NCI-H1105 treated with DMSO at 0.1 percent for 48 hours (cell line): ENCODE measurements at regions not wholly inside any gene's neighbourhood (a gene's known extent, or its start where the extent isn't known, plus 50 kb on each side); places are given as distances from the start of the nearest gene placed in this dataset.

Source experiments
- DNase-seq: peaks from one replicate; lab custom pipeline; 2025; lab: John Stamatoyannopoulos, UW

GRCh38 chr16:86300746-86301481 lies 209.4 kb upstream of the FOXF1 start:
- DNase-seq = no peak

DNA sequence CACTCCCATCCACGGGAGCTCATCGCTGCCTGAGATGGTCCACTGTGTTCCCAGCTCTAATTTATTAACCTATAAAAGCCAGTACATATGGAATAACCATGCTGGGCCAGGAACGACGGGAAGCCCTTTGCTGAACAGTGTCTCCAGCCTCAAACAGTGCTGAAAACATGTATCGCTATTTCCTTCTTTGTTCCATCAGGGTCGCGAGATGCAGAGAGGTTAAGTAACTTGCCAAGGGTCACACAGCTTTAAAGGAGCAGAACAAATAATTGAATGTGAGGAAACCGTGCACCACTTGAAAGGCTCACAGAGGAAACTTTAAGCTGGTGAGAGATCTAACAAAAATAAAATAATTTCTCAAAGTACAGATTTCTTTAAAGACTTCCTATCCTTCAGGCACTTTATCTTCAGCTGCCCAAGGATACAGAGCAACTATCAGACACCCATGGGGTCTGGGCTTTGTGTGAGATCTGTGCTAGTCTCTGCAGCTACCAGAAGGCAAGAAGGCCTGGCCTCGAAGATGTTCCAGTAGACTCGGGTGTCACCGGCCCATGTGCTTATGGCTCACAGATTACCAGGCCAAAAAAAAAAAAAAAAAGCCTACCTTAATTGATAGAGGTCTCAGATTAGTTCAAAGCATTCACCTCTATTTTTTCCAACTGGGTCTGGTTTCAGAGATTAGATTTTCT lies 207.8 kb upstream of the FOXF1 start:
- no peak for DNase-seq

DNA sequence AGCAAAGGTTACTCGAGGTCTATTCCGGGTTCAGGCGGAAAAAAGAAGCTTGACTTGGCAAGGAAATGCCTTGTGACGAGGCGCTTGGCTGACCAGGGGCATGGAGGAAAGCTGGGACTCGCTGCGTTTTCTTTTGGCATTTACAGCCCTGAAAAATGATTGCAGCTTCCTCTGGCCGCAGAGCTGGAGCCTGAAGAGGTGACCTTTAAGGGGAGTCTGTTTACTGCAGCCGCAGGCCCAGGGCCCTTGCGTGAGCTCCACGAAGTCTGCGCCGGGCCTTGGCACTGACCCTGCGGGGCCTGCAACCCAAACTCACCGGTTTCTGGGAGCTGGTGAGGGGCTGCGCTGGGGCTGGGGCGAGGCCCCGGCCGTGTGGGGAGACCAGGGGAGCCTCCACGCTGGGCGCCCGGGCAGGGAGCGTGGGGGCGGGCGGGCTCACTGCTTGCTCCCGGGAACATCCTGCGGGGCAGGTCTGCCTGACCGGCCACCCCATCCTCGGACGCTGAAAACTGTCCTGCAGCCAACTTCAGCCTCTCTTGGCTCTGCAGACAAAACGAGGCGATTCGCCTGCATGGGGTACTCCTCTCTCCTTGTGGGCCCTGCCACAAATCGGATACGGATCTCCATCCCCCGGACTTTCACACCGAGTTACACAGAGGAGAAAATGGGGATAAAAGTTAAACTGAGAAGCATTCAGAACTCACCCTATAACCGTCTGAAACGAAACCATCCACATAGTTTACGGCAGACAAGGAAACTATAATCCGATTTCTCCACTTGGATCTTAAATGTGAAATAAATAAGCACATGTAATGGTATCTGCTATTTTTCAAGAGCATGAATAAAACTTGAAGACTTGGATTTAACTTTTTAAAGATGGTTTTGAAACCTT lies 206.3 kb upstream of the FOXF1 start:
- no peak for DNase-seq

- no peak for DNase-seq
Measured at GRCh38 chr16:86304868-86305267, 205.5 kb upstream of the FOXF1 start.

- DNase-seq = no peak
Measured at GRCh38 chr16:86305440-86305839, 204.9 kb upstream of the FOXF1 start.

DNA sequence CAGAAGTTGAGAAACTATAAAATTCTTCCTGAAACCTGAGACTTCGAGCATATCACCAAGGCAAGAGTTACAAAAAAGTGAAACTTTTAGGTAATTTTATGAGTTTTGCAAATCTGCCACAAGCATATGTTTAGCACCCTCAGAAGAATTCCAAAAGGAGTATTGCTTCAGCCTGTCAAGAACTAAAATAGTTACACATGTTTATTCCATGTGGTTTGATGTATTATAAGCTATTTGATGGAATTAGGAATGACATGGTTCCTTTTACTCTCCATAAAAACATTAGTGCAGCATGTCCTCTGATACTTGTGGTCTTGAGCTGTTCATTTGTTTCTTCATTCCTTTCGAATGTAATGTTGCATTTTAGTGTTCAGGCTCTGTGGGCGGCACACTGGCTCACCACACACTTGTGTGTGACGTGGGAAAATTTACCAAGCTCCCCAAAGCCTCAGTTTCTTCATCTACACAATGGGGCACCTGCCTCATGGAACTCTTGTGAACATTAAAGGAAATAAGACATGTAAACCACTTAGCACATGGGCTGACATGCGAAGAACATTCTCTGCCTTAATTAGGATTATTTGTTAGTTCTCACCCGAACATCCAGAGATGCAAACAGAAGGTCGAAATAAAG lies 204.2 kb upstream of the FOXF1 start:
- DNase-seq = no peak

DNA sequence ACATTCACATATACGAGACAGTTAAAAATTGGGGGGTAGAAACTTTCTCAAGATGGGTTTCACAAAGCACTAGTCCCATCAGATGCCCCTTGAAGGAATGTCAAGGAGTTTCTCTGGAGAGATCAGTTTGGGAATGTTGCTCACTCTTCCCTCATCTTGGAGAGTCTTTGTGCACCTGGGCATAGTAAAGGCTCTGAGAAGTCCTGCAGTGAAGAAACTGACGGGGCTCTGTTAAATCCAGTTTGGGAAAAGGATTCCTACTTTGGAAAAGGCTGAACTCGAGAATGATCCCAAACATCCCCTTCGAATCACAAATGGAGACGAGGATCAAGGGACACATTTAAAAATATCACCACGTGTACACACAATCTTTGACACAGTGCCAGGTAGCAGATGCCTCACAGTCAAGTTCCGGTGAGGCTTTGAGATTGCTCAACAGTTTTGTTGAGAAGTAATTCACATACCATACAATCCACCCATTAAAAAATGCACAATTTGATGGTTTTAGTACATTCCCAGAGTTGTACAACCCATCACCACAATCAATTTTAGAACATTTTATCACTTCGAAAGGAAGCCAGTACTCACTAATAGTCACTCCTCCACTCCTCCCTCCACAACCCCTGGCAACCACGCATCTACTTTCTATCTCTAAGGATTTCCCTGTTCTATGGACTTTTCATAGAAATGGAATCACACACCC lies 203.4 kb upstream of the FOXF1 start:
- no peak for DNase-seq

DNA sequence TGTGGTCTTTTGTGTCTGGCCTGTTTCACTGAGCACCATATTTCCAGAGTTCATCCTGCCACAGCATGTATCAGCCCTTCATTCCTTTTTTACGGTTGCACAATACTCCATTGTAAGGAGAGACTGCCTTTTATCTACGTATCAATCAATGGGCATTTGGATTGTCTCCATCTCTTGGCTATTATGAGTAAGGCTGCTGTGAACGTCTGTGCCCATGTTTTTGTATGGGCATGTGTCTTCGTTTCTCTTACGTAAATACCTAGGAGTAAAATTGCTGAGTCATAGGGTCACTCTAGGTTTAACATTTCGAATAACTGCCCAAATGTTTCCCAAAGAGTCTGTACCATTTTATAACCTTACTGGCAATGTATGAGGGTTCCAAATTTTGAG lies 202.8 kb upstream of the FOXF1 start:
- DNase-seq = no peak

DNA sequence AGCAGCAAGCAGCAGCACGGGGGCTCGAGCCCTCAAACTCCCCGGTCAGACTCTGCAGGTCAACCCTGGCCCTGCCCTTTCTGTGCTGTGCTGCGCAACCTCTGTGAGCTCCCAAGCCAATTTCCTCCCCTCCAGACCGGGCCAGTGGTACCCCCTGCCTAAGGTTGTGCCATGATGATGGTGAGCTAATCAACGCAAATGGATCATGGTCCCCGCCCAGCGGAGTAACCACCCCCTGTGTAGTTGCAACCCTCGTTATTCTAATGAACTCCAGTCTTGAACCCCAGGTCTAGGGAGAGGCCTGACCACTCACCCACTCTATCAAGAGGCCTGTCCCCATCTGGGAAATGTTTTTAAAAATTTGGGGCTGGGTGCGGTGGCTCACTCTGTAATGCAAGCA lies 201.8 kb upstream of the FOXF1 start:
- no peak for DNase-seq

- no peak for DNase-seq
Measured at GRCh38 chr16:86313631-86314030, 196.7 kb upstream of the FOXF1 start.

DNA sequence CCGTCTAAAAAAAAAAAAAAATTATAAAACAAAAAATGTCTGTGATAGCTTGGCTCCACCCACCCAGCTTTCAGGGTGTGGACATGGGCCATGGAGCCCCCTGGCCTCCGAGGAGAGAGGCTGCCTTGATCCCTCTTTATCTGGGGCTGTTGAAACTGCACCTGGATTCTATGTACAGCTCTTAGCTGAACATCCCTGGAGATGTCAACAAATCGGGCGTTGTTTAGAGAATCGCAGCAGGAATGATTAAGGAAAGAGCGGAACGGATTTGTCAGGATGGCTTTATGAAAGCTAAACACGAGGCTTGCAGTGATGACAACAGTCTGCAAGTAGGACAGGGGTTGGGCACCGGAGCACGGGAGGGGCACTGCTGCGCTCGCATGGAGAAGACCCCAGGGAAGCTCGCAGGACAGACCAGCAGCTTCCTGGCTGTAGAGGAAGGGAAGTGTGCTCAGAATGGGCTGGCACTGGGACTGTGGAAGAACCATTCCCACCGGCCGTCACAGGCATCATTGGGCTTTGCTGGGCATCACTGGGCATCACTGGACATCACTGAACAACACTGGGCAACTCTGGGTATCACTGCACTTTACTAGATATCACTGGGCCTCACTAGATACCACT lies 195.8 kb upstream of the FOXF1 start:
- DNase-seq = no peak

DNA sequence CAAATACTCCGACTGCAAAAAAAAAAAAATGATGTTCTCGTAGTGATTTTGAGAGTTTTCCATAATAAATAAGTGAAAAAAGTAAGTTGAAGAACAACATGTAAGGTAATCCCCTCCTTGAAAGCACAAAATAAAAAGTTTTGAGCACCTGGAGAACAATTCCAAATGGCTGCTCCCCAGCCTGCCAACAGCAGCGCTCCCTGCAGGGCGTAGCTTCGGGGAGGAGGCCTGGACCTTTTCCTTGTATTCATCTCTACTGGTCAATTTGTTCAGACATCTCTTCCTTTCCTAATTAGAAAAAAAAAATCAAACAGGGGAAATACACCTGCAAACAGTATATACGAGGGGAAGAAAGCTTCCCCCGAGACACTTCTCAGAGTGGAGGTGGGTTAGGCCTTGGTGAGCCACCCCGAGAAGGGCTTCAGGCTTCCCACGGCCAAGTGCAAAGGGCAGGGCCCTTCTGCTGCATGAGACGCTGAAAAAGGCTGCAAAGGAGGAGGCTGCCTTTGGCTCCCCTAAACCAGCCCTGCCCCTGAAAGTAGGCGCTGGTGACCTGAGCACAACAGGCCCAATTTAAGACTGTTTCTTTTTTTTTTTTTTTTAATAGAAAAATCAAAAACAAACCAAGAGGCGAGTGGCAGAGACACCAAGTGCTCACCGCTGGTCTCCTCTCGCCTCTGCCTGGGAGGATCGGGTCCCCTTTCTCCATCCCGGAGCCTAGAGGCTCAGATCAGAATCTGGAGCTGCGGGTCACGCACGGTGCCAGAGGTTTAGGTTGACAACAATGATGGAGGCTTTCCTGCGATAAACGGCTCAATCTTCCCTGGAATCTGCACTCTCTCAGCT lies 193.1 kb upstream of the FOXF1 start:
- DNase-seq = no peak

GRCh38 chr16:86317813-86318650 lies 192.3 kb upstream of the FOXF1 start:
- DNase-seq = no peak

DNA sequence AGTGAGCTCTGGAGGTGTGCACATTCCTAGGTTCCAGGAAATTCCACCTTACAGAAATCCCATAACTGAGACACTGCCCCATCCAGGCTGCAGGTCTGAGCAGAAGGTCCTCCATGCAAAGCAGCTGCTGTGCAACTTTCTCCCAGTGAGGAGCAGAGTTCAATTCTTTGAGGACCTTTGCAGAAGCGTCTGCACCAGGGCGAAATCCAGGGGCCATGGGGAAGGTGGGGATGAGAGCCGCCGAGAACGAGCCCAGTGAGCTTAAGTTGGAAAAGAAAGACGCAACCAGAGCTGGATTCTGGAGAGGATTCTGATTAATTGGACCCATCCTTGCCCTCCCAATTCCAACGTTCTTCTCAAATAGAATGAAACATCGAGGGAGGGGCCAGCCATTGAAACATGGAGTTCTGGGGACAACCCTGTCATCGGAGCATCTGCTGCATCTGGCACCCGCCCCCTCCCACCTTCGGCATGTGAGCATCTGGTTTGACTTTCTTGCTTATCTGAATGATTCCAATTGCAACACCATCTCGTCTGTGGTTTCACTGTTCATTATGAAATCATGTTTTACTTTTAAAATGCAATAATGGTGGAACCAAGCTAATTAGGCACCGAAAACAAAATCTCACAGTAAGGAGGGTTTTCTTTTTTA lies 190.6 kb upstream of the FOXF1 start:
- no peak for DNase-seq

GRCh38 chr16:86320237-86320595 lies 190.1 kb upstream of the FOXF1 start:
- DNase-seq = no peak

DNA sequence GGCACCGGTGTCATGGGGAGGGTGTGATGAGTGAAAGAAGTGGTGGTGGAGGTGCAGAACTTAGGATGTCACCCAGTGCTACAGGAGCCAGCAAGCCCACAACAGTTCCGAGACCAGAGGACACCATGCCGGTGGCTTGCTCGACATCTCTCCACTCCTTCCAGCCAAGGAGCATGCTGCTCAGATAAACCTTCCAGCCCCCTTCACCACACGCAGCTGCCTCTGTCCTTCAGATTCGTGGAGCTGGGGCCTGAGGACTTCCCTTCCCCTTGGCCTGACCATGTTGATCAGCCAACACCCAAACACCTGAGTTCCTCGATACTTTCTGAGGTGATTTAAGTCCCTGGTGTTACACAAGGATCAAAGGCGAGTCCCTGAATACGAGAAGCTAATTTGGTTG lies 188.8 kb upstream of the FOXF1 start:
- no peak for DNase-seq

DNA sequence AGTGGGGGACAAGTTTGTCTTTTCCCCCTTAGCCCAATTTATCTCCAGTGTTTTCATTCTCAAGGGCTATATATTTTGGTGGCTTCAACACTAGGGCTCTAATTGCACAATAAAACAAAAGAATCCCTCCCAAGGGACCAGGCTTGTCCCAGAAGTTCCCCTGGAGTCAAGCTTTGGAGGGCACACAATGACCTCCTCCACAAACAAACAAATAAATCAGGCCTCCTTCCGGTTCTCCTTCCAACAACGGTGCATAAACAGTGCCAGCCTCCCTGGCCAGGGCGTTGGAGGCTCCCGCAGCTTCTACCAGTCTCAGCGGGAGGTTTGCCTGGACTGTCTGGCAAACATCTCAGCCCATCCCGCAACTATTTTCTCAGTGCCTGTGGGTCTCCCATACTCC lies 188.0 kb upstream of the FOXF1 start:
- no peak for DNase-seq

GRCh38 chr16:86322806-86323205 lies 187.5 kb upstream of the FOXF1 start:
- no peak for DNase-seq

DNA sequence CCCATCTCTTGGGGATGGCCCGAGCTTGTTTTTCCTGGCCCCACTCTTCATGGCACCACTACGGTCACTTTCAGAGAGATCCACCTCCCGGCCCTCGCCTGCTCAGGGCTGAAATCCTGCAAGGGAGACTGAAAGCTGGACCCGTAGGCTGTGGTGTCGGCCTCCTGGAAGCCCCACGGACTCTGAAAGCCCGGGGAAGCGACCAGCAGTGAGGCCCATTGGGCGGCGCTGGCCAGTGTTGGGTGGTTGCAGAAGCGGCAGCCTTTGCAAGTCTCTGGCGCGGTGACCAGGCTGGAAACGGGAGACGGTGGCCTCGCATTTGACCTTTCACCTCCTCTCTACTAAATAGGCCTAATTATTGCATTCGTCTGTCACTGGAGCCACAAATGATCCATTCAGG lies 186.0 kb upstream of the FOXF1 start:
- DNase-seq = no peak
